SK-N-SH treated with all-trans-retinoic acid at 6 μM for 48 hours (cell line): ENCODE measurements at regions not wholly inside any gene's neighbourhood (a gene's known extent, or its start where the extent isn't known, plus 50 kb on each side); places are given as distances from the start of the nearest gene placed in this dataset.

Experiments
- ATAC-seq: fragments of 200-7000 bp; cut with Tn5 transposase; 3 replicates; pipeline ENCODE4 v1.9.1; 2020; ENCODE audit warnings: mild to moderate bottlenecking, moderate library complexity
- ARNTL ChIP-seq: fragments of 450-650 bp; formaldehyde crosslinking; IDR thresholded peaks from 2 replicates; pipeline ENCODE4 v1.5.0; 2020; ENCODE audit warnings: low read depth, mild to moderate bottlenecking, moderate library complexity, borderline replicate concordance
- BACH2 ChIP-seq: fragments of 250-450 bp; sonication (Bioruptor Pico); IDR thresholded peaks from 2 replicates; pipeline ENCODE4 v1.9.0; 2021; ENCODE audit warnings: mild to moderate bottlenecking, borderline replicate concordance
- CSDC2 ChIP-seq: fragments of 250-450 bp; sonication (Bioruptor Pico); IDR thresholded peaks from 2 replicates; pipeline ENCODE4 v1.5.0; 2020; ENCODE audit warnings: mild to moderate bottlenecking, moderate library complexity
- ESRRG ChIP-seq: fragments of 250-450 bp; sonication (Bioruptor Pico); IDR thresholded peaks from 2 replicates; pipeline ENCODE4 v1.6.1; 2021; ENCODE audit warnings: mild to moderate bottlenecking
- GLIS3 ChIP-seq: fragments of 250-450 bp; sonication (Bioruptor Pico); IDR thresholded peaks from 2 replicates; pipeline ENCODE4 v1.5.0; 2020; ENCODE audit warnings: mild to moderate bottlenecking, moderate library complexity
- ISL1 ChIP-seq: fragments of 250-450 bp; sonication (Bioruptor Pico); IDR thresholded peaks from 2 replicates; pipeline ENCODE4 v2.1.2; 2022; ENCODE audit warnings: mild to moderate bottlenecking, moderate library complexity
- OSR1 ChIP-seq: fragments of 250-450 bp; sonication (Bioruptor Pico); IDR thresholded peaks from 2 replicates; pipeline ENCODE4 v1.8.0; 2022; ENCODE audit warnings: moderate library complexity, mild to moderate bottlenecking, inconsistent platforms
- POU6F1 ChIP-seq: fragments of 250-450 bp; sonication (Bioruptor Pico); IDR thresholded peaks from 2 replicates; pipeline ENCODE4 v1.8.0; 2021; ENCODE audit warnings: low read depth, mild to moderate bottlenecking, moderate library complexity, borderline replicate concordance
- PPARA ChIP-seq: fragments of 250-450 bp; sonication (Bioruptor Pico); IDR thresholded peaks from 2 replicates; pipeline ENCODE4 v1.5.0; 2020; ENCODE audit warnings: mild to moderate bottlenecking, borderline replicate concordance
- RARB ChIP-seq: fragments of 250-450 bp; sonication (Bioruptor Pico); IDR thresholded peaks from 2 replicates; pipeline ENCODE4 v1.8.0; 2021; ENCODE audit warnings: mild to moderate bottlenecking, moderate library complexity
- SNAI2 ChIP-seq: fragments of 250-450 bp; sonication (Bioruptor Pico); IDR thresholded peaks from 2 replicates; pipeline ENCODE4 v1.5.0; 2020; ENCODE audit warnings: mild to moderate bottlenecking, moderate library complexity
- TCF4 ChIP-seq: fragments of 250-450 bp; sonication (Bioruptor Pico); IDR thresholded peaks from 2 replicates; pipeline ENCODE4 v1.8.0; 2021; ENCODE audit warnings: mild to moderate bottlenecking, moderate library complexity, borderline replicate concordance
- TOX ChIP-seq: fragments of 250-450 bp; sonication (Bioruptor Pico); IDR thresholded peaks from 2 replicates; pipeline ENCODE4 v1.8.0; 2021; ENCODE audit warnings: mild to moderate bottlenecking, moderate library complexity, borderline replicate concordance
- TSHZ2 ChIP-seq: fragments of 250-450 bp; sonication (Bioruptor Pico); IDR thresholded peaks from 2 replicates; pipeline ENCODE4 v1.5.0; 2020; ENCODE audit warnings: mild to moderate bottlenecking, moderate library complexity
- ZC3H10 ChIP-seq: fragments of 250-450 bp; sonication (Bioruptor Pico); IDR thresholded peaks from 2 replicates; pipeline ENCODE4 v1.5.1; 2021; ENCODE audit warnings: mild to moderate bottlenecking, moderate library complexity
- ZFP3 ChIP-seq: fragments of 250-450 bp; sonication (Bioruptor Pico); IDR thresholded peaks from 2 replicates; pipeline ENCODE4 v1.5.0; 2020; ENCODE audit warnings: mild to moderate bottlenecking, moderate library complexity
- ZNF565 ChIP-seq: fragments of 450-650 bp; formaldehyde crosslinking; conservative IDR thresholded peaks from 2 replicates; pipeline ENCODE4 v1.5.0; 2020; ENCODE audit warnings: low read depth, mild to moderate bottlenecking, moderate library complexity
- ZNF70 ChIP-seq: fragments of 450-650 bp; formaldehyde crosslinking; IDR thresholded peaks from 2 replicates; pipeline ENCODE4 v1.5.0; 2020; ENCODE audit warnings: mild to moderate bottlenecking, moderate library complexity
- ZNF8 ChIP-seq: fragments of 450-650 bp; formaldehyde crosslinking; IDR thresholded peaks from 2 replicates; pipeline ENCODE4 v1.5.0; 2020; ENCODE audit warnings: mild to moderate bottlenecking, moderate library complexity
- TF ChIP-seq, protein P1 (sequence below): fragments of 250-450 bp; sonication (Bioruptor Pico); IDR thresholded peaks from 2 replicates; pipeline ENCODE4 v1.5.1; 2021; ENCODE audit warnings: mild to moderate bottlenecking, moderate library complexity
- TF ChIP-seq, protein P2 (sequence below): fragments of 250-450 bp; sonication (Bioruptor Pico); IDR thresholded peaks from 2 replicates; pipeline ENCODE4 v1.5.1; 2020; ENCODE audit warnings: low read depth, mild to moderate bottlenecking, moderate library complexity

DNA sequence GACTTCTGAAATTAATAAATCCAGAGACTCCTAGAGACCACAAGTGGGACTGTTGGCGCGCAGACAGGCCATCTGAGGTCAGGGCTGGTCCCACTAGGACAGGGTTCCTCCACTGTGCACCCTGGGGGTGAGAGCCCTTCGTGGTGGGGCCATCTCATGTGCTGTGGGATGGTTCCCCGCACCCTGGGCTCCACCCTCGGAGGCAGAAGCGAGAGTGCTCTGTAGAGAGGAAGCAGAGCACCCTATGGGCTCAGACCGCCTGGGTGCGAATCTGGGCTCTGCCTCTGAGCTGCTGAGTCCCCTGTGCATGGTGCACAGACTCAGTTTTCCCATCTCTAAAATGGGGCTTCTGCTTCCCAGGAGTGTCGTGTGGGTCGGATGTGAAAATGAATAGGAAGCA, 227.3 kb downstream of the NPHP4 start:
- TF ChIP-seq ZNF565 (CRISPR knock-in tag): no peak
- no peak for TF ChIP-seq PPARA (CRISPR knock-in tag)
- no peak for TF ChIP-seq RARB (CRISPR knock-in tag)
- TF ChIP-seq, protein P1, sequence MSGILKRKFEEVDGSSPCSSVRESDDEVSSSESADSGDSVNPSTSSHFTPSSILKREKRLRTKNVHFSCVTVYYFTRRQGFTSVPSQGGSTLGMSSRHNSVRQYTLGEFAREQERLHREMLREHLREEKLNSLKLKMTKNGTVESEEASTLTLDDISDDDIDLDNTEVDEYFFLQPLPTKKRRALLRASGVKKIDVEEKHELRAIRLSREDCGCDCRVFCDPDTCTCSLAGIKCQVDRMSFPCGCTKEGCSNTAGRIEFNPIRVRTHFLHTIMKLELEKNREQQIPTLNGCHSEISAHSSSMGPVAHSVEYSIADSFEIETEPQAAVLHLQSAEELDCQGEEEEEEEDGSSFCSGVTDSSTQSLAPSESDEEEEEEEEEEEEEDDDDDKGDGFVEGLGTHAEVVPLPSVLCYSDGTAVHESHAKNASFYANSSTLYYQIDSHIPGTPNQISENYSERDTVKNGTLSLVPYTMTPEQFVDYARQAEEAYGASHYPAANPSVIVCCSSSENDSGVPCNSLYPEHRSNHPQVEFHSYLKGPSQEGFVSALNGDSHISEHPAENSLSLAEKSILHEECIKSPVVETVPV (CRISPR knock-in tag): no peak
- TF ChIP-seq TCF4 (CRISPR knock-in tag): no peak
- TF ChIP-seq ZNF8 (CRISPR knock-in tag): no peak
- TF ChIP-seq BACH2 (CRISPR knock-in tag): no peak
- no peak for TF ChIP-seq OSR1 (CRISPR knock-in tag)
- TF ChIP-seq TSHZ2 (CRISPR knock-in tag): no peak
- no peak for TF ChIP-seq CSDC2 (CRISPR knock-in tag)
- no peak for TF ChIP-seq SNAI2
- no peak for TF ChIP-seq POU6F1 (CRISPR knock-in tag)
- TF ChIP-seq ARNTL (CRISPR knock-in tag): no peak
- no peak for TF ChIP-seq ZC3H10 (CRISPR knock-in tag)
- no peak for TF ChIP-seq ZNF70 (CRISPR knock-in tag)
- no peak for TF ChIP-seq TOX (CRISPR knock-in tag)
- TF ChIP-seq, protein P2, sequence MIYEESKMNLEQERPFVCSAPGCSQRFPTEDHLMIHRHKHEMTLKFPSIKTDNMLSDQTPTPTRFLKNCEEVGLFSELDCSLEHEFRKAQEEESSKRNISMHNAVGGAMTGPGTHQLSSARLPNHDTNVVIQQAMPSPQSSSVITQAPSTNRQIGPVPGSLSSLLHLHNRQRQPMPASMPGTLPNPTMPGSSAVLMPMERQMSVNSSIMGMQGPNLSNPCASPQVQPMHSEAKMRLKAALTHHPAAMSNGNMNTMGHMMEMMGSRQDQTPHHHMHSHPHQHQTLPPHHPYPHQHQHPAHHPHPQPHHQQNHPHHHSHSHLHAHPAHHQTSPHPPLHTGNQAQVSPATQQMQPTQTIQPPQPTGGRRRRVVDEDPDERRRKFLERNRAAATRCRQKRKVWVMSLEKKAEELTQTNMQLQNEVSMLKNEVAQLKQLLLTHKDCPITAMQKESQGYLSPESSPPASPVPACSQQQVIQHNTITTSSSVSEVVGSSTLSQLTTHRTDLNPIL: no peak
- TF ChIP-seq ESRRG (CRISPR knock-in tag): no peak
- no peak for TF ChIP-seq ISL1 (CRISPR knock-in tag)
- no peak for ATAC-seq

DNA sequence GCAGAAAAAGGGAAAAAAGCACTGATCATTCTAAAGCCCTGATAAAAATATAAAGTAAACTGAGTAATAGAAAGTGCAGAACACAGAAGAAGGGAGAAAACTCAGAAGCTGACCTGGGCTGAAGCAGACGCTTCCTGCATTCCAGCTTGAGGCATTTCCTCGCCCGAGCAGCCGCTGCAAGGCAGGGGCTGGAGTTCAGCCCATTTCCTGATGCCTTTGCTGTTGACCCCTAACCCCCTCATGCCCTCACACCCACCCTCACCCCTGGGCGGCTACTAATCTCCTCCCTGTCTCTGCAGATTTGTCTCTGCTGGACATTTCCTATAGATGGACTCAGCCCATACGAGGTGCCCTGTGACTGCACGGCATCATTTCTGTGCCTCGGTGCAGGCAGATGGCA, 227.8 kb downstream of the NPHP4 start:
- TF ChIP-seq, protein P2: no peak
- no peak for TF ChIP-seq ZNF8 (CRISPR knock-in tag)
- TF ChIP-seq BACH2 (CRISPR knock-in tag): no peak
- TF ChIP-seq, protein P1 (CRISPR knock-in tag): no peak
- ATAC-seq: no peak

- ATAC-seq: no peak
- TF ChIP-seq TSHZ2 (CRISPR knock-in tag): no peak
- no peak for TF ChIP-seq ZNF70 (CRISPR knock-in tag)
- no peak for TF ChIP-seq ZNF565 (CRISPR knock-in tag)
- no peak for TF ChIP-seq ESRRG (CRISPR knock-in tag)
- TF ChIP-seq ZNF8 (CRISPR knock-in tag): no peak
- no peak for TF ChIP-seq ZFP3
- TF ChIP-seq PPARA (CRISPR knock-in tag): no peak
- no peak for TF ChIP-seq RARB (CRISPR knock-in tag)
- TF ChIP-seq ISL1 (CRISPR knock-in tag): no peak
- no peak for TF ChIP-seq GLIS3 (CRISPR knock-in tag)
- no peak for TF ChIP-seq POU6F1 (CRISPR knock-in tag)
- no peak for TF ChIP-seq ZC3H10 (CRISPR knock-in tag)
- TF ChIP-seq ARNTL (CRISPR knock-in tag): no peak
Observed at GRCh38 chr1:5763696-5764370, 228.4 kb downstream of the NPHP4 start.
